Tibial nerve (tissue), 4 donors: ENCODE measurements at regions not wholly inside any gene's neighbourhood (a gene's known extent, or its start where the extent isn't known, plus 50 kb on each side); places are given as distances from the start of the nearest gene placed in this dataset.

Experiments
- CTCF ChIP-seq, 5 experiments: fragments of 200-600 bp in 3 of 5; fragments of 450-650 bp in 2 of 5; sonication (generic) in 3 of 5; IDR thresholded peaks; one replicate each; pipeline ENCODE4 v1.5.1; 2016 to 2019; ENCODE audit warnings: antibody characterized with exemption in 5 of 5, mild to moderate bottlenecking in 3 of 5, moderate library complexity in 2 of 5
- EP300 ChIP-seq, 2 donors: sonication (generic); formaldehyde crosslinking; IDR thresholded peaks; one replicate each; pipeline ENCODE4 v1.6.1; 2017; ENCODE audit warnings: antibody characterized with exemption in 2 of 2, mild to moderate bottlenecking in 1 of 2

- TF ChIP-seq EP300 (IDR thresholded peaks at IDR 0.05) (no peak), CTCF (IDR thresholded peaks at IDR 0.05) (no peak)
Observed at GRCh38 chr3:95738045-95738444, 1076.3 kb upstream of the EPHA6 start.
